RWPE1 (cell line): ENCODE measurements at regions not wholly inside any gene's neighbourhood (a gene's known extent, or its start where the extent isn't known, plus 50 kb on each side); places are given as distances from the start of the nearest gene placed in this dataset.

Source experiments
- CTCF ChIA-PET: fragments of 350-600 bp; sonication (Branson Sonifier 250); formaldehyde crosslinking; extraction: SDS; loops from one replicate; lab custom pipeline; 2021; lab: Yijun Ruan, JAX
- POLR2A ChIA-PET: fragments of 400-600 bp; formaldehyde crosslinking; extraction: SDS; loops from one replicate; lab custom pipeline; 2020; ENCODE audit warnings: antibody characterized with exemption; ENCODE audit not compliant: low non-redundant PET; lab: Yijun Ruan, JAX
- DNase-seq: peaks from one replicate; pipeline ENCODE4 v3.0.0; 2012; ENCODE audit warnings: low spot score
- H3K27ac ChIP-seq: fragments of 450-650 bp; 2 replicates; pipeline ENCODE4 v1.5.1; 2017
- CTCF ChIP-seq: fragments of 450-650 bp; conservative IDR thresholded peaks from 2 replicates; pipeline ENCODE4 v1.5.1; 2017; ENCODE audit warnings: low read depth, mild to moderate bottlenecking

GRCh38 chr1:72485801-72486200 is 203.5 kb upstream of the NEGR1 start:
- TF ChIP-seq CTCF, result no peak
- no peak overlapping the region for H3K27ac ChIP-seq
- ChIA-PET POLR2A (no interaction called here), CTCF (interaction anchor here (0.7 kb wide), 1 partner anchor 1236 kb away, joined by 3 read pairs; no protein-coding TSS in a partner anchor)
- no peak for DNase-seq

GRCh38 chr1:72483846-72484357 is 201.6 kb upstream of the NEGR1 start:
- DNase-seq, result no peak
- no peak overlapping the region for H3K27ac ChIP-seq
- no peak for TF ChIP-seq CTCF
- CTCF ChIA-PET, result no interaction called here
- POLR2A ChIA-PET, result no interaction called here

GRCh38 chr1:72482736-72483413 is 200.5 kb upstream of the NEGR1 start:
- no peak overlapping the region for H3K27ac ChIP-seq
- CTCF ChIA-PET, result no interaction called here
- POLR2A ChIA-PET, result no interaction called here
- no peak for TF ChIP-seq CTCF
- DNase-seq, result no peak

- ChIA-PET CTCF (no interaction called here), POLR2A (no interaction called here)
- no peak for DNase-seq
- no peak for TF ChIP-seq CTCF
- no peak overlapping the region for H3K27ac ChIP-seq
Observed at GRCh38 chr1:72481420-72481970, 199.2 kb upstream of the NEGR1 start.

GRCh38 chr1:72466376-72466775 is 184.0 kb upstream of the NEGR1 start:
- TF ChIP-seq CTCF, result no peak
- POLR2A ChIA-PET, result no interaction called here

GRCh38 chr1:72462186-72462905 is 180.0 kb upstream of the NEGR1 start:
- POLR2A ChIA-PET, result no interaction called here
- no peak for TF ChIP-seq CTCF
- H3K27ac ChIP-seq, result no peak overlapping the region
- CTCF ChIA-PET, result no interaction called here
- no peak for DNase-seq

More at GRCh38 chr1:72466376-72466775, 184.0 kb upstream of the NEGR1 start:
- DNase-seq, result no peak
- no peak overlapping the region for H3K27ac ChIP-seq
- CTCF ChIA-PET, result no interaction called here
